BJ (cell line): ENCODE measurements at regions not wholly inside any gene's neighbourhood (a gene's known extent, or its start where the extent isn't known, plus 50 kb on each side); places are given as distances from the start of the nearest gene placed in this dataset.

Experiments used
- CTCF ChIA-PET: fragments of 350-600 bp; formaldehyde crosslinking; extraction: SDS; loops from one replicate; lab custom pipeline; 2021; ENCODE audit warnings: antibody characterized with exemption, inconsistent platforms; lab: Yijun Ruan, JAX
- POLR2A ChIA-PET: fragments of 300-600 bp; sonication (Branson Sonifier 250); formaldehyde crosslinking; extraction: SDS; loops from one replicate; lab custom pipeline; 2021; ENCODE audit warnings: antibody characterized with exemption; lab: Charles Lee
- DNase-seq: peaks from one replicate; pipeline ENCODE4 v3.0.0-alpha.2; 2011; ENCODE audit warnings: low read depth
- H3K27me3 ChIP-seq: 2 replicates; pipeline ENCODE4 v1.6.0; 2011; ENCODE audit warnings: low read length; ENCODE audit not compliant: control insufficient read depth, insufficient read depth
- H3K36me3 ChIP-seq: 2 replicates; pipeline ENCODE4 v1.5.1; 2011; ENCODE audit warnings: low read length; ENCODE audit not compliant: control insufficient read depth, insufficient read depth
- H3K4me3 ChIP-seq: 2 replicates; pipeline ENCODE4 v1.5.1; 2011; ENCODE audit warnings: low read depth, mild to moderate bottlenecking, control low read depth, low read length
- TF ChIP-seq, protein P1 (sequence below): IDR thresholded peaks from 2 replicates; pipeline ENCODE4 v1.5.1; 2011; ENCODE audit warnings: low read depth, mild to moderate bottlenecking, control low read depth, inconsistent platforms, low read length, moderate library complexity; ENCODE audit not compliant: insufficient read depth

GRCh38 chr1:18540136-18540765 is 59.5 kb downstream of the KLHDC7A start:
- TF ChIP-seq, protein P1, sequence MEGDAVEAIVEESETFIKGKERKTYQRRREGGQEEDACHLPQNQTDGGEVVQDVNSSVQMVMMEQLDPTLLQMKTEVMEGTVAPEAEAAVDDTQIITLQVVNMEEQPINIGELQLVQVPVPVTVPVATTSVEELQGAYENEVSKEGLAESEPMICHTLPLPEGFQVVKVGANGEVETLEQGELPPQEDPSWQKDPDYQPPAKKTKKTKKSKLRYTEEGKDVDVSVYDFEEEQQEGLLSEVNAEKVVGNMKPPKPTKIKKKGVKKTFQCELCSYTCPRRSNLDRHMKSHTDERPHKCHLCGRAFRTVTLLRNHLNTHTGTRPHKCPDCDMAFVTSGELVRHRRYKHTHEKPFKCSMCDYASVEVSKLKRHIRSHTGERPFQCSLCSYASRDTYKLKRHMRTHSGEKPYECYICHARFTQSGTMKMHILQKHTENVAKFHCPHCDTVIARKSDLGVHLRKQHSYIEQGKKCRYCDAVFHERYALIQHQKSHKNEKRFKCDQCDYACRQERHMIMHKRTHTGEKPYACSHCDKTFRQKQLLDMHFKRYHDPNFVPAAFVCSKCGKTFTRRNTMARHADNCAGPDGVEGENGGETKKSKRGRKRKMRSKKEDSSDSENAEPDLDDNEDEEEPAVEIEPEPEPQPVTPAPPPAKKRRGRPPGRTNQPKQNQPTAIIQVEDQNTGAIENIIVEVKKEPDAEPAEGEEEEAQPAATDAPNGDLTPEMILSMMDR = no peak
- H3K27me3 ChIP-seq = no peaks in the 10 kb centered on the region
- no peak for DNase-seq
- ChIA-PET POLR2A (no interaction called here), CTCF (no interaction called here)
- H3K4me3 ChIP-seq = no peak overlapping the region
- no peaks in the 10 kb centered on the region for H3K36me3 ChIP-seq

DNA sequence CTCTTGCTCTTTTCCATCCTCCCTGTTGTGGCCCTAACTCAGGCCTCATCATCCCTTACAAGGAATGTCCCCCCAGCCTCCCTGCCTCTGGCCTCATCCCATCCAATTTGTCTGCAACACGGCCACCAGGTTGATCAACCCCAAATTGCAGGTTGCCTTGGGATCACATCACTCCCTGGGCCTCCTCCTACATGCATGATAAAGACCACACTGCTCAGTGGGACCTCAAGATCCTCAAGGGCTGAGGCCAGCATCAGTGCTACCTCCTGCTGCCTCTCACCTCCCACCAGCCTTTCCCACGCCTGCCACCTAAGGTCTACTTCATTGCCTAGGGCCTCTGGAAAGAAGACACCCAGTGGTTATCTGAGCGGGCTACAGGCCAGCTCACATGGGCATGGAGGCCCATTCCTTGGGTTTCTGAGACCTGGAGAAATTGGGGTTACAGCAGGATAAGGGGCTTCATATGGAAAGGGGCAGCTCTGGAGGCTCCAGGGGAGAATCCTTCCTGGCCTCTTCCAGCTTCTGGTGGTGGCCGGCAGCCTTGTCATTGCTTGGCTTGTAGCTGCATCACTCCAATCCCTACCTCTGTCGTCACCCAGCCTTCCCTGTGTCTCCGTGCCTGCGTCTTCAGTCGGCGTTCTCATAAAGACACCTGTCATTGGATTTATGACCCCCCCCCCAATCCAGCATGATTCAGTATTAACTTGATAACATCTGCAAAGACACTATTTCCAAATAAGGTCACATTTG is 60.5 kb downstream of the KLHDC7A start:
- H3K27me3 ChIP-seq = no peaks in the 10 kb centered on the region
- DNase-seq = no peak
- H3K36me3 ChIP-seq = no peaks in the 10 kb centered on the region
- H3K4me3 ChIP-seq = no peak overlapping the region
- ChIA-PET CTCF (no interaction called here), POLR2A (no interaction called here)
- TF ChIP-seq, protein P1 = no peak

GRCh38 chr1:18542351-18542750 is 61.6 kb downstream of the KLHDC7A start:
- Histone ChIP-seq H3K36me3 (no peaks in the 10 kb centered on the region), H3K4me3 (no peak overlapping the region), H3K27me3 (no peaks in the 10 kb centered on the region)
- POLR2A ChIA-PET = no interaction called here
- TF ChIP-seq, protein P1 = no peak
- CTCF ChIA-PET = no interaction called here
- DNase-seq = no peak

GRCh38 chr1:18546026-18546425 is 65.3 kb downstream of the KLHDC7A start:
- TF ChIP-seq, protein P1 = no peak
- Histone ChIP-seq H3K4me3 (no peak overlapping the region), H3K27me3 (no peaks in the 10 kb centered on the region), H3K36me3 (no peaks in the 10 kb centered on the region)
- POLR2A ChIA-PET = no interaction called here
- CTCF ChIA-PET = no interaction called here
- DNase-seq = no peak

GRCh38 chr1:18547460-18547859 is 66.7 kb downstream of the KLHDC7A start:
- no peak overlapping the region for H3K4me3 ChIP-seq
- ChIA-PET CTCF (no interaction called here), POLR2A (no interaction called here)
- no peaks in the 10 kb centered on the region for H3K36me3 ChIP-seq
- no peaks in the 10 kb centered on the region for H3K27me3 ChIP-seq
- no peak for DNase-seq
- TF ChIP-seq, protein P1 = no peak
